H1 (cell line): ENCODE measurements at regions not wholly inside any gene's neighbourhood (a gene's known extent, or its start where the extent isn't known, plus 50 kb on each side); places are given as distances from the start of the nearest gene placed in this dataset.

ENCODE experiments used
- CTCF ChIA-PET: fragments of 300-600 bp; sonication (Branson Sonifier 250); formaldehyde crosslinking; loops from one replicate; lab custom pipeline; 2021; ENCODE audit not compliant: partially characterized antibody; lab: Charles Lee
- POLR2A ChIA-PET: fragments of 300-600 bp; sonication (Branson Sonifier 250); formaldehyde crosslinking; loops from one replicate; lab custom pipeline; 2021; ENCODE audit warnings: inconsistent platforms; ENCODE audit not compliant: partially characterized antibody; lab: Charles Lee
- DNase-seq, 2 experiments: peaks; one replicate each; pipeline versions ENCODE4 v3.0.0 to v3.0.0-alpha.2; 2010 to 2022; ENCODE audit warnings: low spot score in 2 of 2, low read depth in 1 of 2, mixed read lengths in 1 of 2
- FAIRE-seq: peaks from 2 replicates; lab custom pipeline; 2011; peaks lifted over from hg19 to GRCh38; lab: Jason Lieb, UNC
- H2AFZ ChIP-seq: 2 replicates; pipeline ENCODE4 v1.8.1; 2012; ENCODE audit warnings: low read length, inconsistent platforms
- H2AK5ac ChIP-seq: 2 replicates; pipeline ENCODE4 v1.6.1; 2013; ENCODE audit warnings: low read depth, low read length
- H2BK120ac ChIP-seq: replicated peaks from 2 replicates; pipeline ENCODE3; 2013; ENCODE audit warnings: low read depth, low read length, inconsistent platforms
- H2BK12ac ChIP-seq: 2 replicates; pipeline ENCODE4 v1.6.1; 2013; ENCODE audit warnings: low read depth, low read length
- H2BK15ac ChIP-seq: 2 replicates; pipeline ENCODE4 v1.6.1; 2013; ENCODE audit warnings: low read length
- H2BK20ac ChIP-seq: 2 replicates; pipeline ENCODE4 v1.6.1; 2013; ENCODE audit warnings: low read length
- H2BK5ac ChIP-seq: 2 replicates; pipeline ENCODE4 v1.6.1; 2013; ENCODE audit warnings: low read depth, low read length
- H3K14ac ChIP-seq: 2 replicates; pipeline ENCODE4 v1.6.1; 2013; ENCODE audit warnings: inconsistent platforms; ENCODE audit not compliant: insufficient read length
- H3K18ac ChIP-seq: 2 replicates; pipeline ENCODE4 v1.6.1; 2013; ENCODE audit warnings: low read length; ENCODE audit errors: extremely low read depth
- H3K23ac ChIP-seq: 2 replicates; pipeline ENCODE4 v1.6.1; 2013; ENCODE audit warnings: inconsistent platforms; ENCODE audit not compliant: insufficient read length
- H3K23me2 ChIP-seq: 2 replicates; pipeline ENCODE4 v1.6.1; 2013; ENCODE audit warnings: low read depth, low read length
- H3K27ac ChIP-seq: 2 replicates; pipeline ENCODE4 v1.6.1; 2011; ENCODE audit warnings: low read depth, low read length, inconsistent platforms
- H3K27me3 ChIP-seq, 4 experiments: replicated peaks in 1 of 4; 1 replicate in 1 of 4; 2 replicates in 3 of 4; pipeline versions ENCODE4 v1.6.1 to v1.8.1; 2011 to 2013; ENCODE audit warnings: low read length in 3 of 4, mild to moderate bottlenecking in 3 of 4, inconsistent platforms in 2 of 4, mixed read lengths in 2 of 4, moderate library complexity in 1 of 4; ENCODE audit not compliant: control insufficient read depth in 3 of 4, insufficient read depth in 3 of 4; ENCODE audit errors: extremely low read depth in 1 of 4
- H3K36me3 ChIP-seq, 4 experiments: 2 replicates each; pipeline versions ENCODE4 v1.6.1 to v1.8.1; 2011 to 2013; ENCODE audit warnings: mild to moderate bottlenecking in 4 of 4, low read length in 3 of 4, moderate library complexity in 2 of 4, control low read depth in 1 of 4, inconsistent platforms in 1 of 4; ENCODE audit not compliant: insufficient read depth in 4 of 4, control insufficient read depth in 2 of 4
- H3K4ac ChIP-seq: replicated peaks from 2 replicates; pipeline ENCODE3; 2013; ENCODE audit warnings: low read length, low read depth, mixed read lengths, inconsistent platforms; ENCODE audit not compliant: insufficient read length
- H3K4me1 ChIP-seq, 4 experiments: replicated peaks in 1 of 4; 1 replicate in 1 of 4; 2 replicates in 3 of 4; pipeline versions ENCODE4 v1.6.1 to v1.8.1; 2011 to 2013; ENCODE audit warnings: low read length in 3 of 4, inconsistent platforms in 2 of 4, mixed read lengths in 1 of 4; ENCODE audit not compliant: insufficient read depth in 4 of 4, control insufficient read depth in 3 of 4
- H3K4me2 ChIP-seq, 2 experiments: 2 replicates each; pipeline versions ENCODE4 v1.6.1 to v1.8.1; 2011 to 2013; ENCODE audit warnings: low read depth in 2 of 2, low read length in 2 of 2, control low read depth in 1 of 2, inconsistent platforms in 1 of 2, mild to moderate bottlenecking in 1 of 2; ENCODE audit not compliant: insufficient read depth in 1 of 2
- H3K4me3 ChIP-seq, 4 experiments: fragments of 200-600, 300-600 bp in 1 of 4; sonication (generic), shearing (Covaris generic), sonication (Bioruptor Twin) in 1 of 4; 2 replicates each; pipeline versions ENCODE4 v1.5.1 to v1.8.1; 2011 to 2016; ENCODE audit warnings: low read length in 4 of 4, low read depth in 3 of 4, control low read depth in 2 of 4, inconsistent platforms in 2 of 4, mild to moderate bottlenecking in 2 of 4, mixed read lengths in 1 of 4, moderate library complexity in 1 of 4; ENCODE audit not compliant: insufficient read depth in 2 of 4; ENCODE audit errors: extremely low read depth in 1 of 4
- H3K56ac ChIP-seq: replicated peaks from 2 replicates; pipeline ENCODE3; 2013; ENCODE audit warnings: low read depth, mild to moderate bottlenecking, mixed read lengths, low read length, inconsistent platforms; ENCODE audit not compliant: insufficient read length
- H3K79me1 ChIP-seq: 2 replicates; pipeline ENCODE4 v1.6.1; 2013; ENCODE audit warnings: low read depth, low read length, control low read depth
- H3K79me2 ChIP-seq, 2 experiments: 2 replicates each; pipeline versions ENCODE4 v1.6.1 to v1.8.1; 2012 to 2013; ENCODE audit warnings: low read length in 2 of 2, mild to moderate bottlenecking in 2 of 2, inconsistent platforms in 1 of 2; ENCODE audit not compliant: insufficient read depth in 2 of 2, control insufficient read depth in 1 of 2
- H3K9ac ChIP-seq, 4 experiments: replicated peaks in 1 of 4; 1 replicate in 1 of 4; 2 replicates in 3 of 4; pipeline versions ENCODE4 v1.6.1 to v1.8.1; 2011 to 2013; ENCODE audit warnings: low read depth in 3 of 4, low read length in 3 of 4, control low read depth in 2 of 4, mild to moderate bottlenecking in 2 of 4, moderate library complexity in 2 of 4, inconsistent platforms in 1 of 4; ENCODE audit errors: extremely low read depth in 1 of 4
- H3K9me3 ChIP-seq, 2 experiments: 2 replicates each; pipeline versions ENCODE4 v1.6.1 to v1.8.1; 2012 to 2013; ENCODE audit warnings: mild to moderate bottlenecking in 2 of 2, moderate library complexity in 2 of 2, control low read depth in 1 of 2, inconsistent platforms in 1 of 2, low read depth in 1 of 2, low read length in 1 of 2, mixed read lengths in 1 of 2; ENCODE audit not compliant: insufficient read depth in 2 of 2
- H4K20me1 ChIP-seq, 2 experiments: replicated peaks in 1 of 2; 2 replicates each; pipeline versions ENCODE3 to v1.8.1; 2011 to 2013; ENCODE audit warnings: inconsistent platforms in 2 of 2, low read length in 2 of 2, mild to moderate bottlenecking in 1 of 2; ENCODE audit not compliant: insufficient read depth in 2 of 2, control insufficient read depth in 1 of 2
- H4K5ac ChIP-seq: 2 replicates; pipeline ENCODE4 v1.6.1; 2013; ENCODE audit warnings: low read length, low read depth, mixed read lengths, inconsistent platforms; ENCODE audit not compliant: insufficient read length
- H4K8ac ChIP-seq: 2 replicates; pipeline ENCODE4 v1.8.0; 2013; ENCODE audit warnings: mild to moderate bottlenecking, moderate library complexity, low read length, inconsistent platforms; ENCODE audit not compliant: insufficient read depth; ENCODE audit errors: extremely low read depth
- H4K91ac ChIP-seq: replicated peaks from 2 replicates; pipeline ENCODE3; 2013; ENCODE audit warnings: low read length, mixed read lengths, inconsistent platforms; ENCODE audit not compliant: insufficient read length
- CHD1 ChIP-seq: IDR thresholded peaks from 2 replicates; pipeline ENCODE4 v1.6.1; 2012; ENCODE audit warnings: low read depth, low read length, improper control_type of control experiment
- FOSL1 ChIP-seq: IDR thresholded peaks from 2 replicates; pipeline ENCODE4 v1.6.1; 2011; ENCODE audit warnings: mild to moderate bottlenecking, low read depth, low read length, moderate library complexity; ENCODE audit not compliant: insufficient read depth
- HDAC2 ChIP-seq, 2 experiments: fragments of 300-600 bp in 1 of 2; sonication (generic) in 1 of 2; IDR thresholded peaks; 2 replicates each; pipeline ENCODE4 v1.6.1; 2011 to 2012; ENCODE audit warnings: low read depth in 2 of 2, low read length in 2 of 2, mild to moderate bottlenecking in 2 of 2, moderate library complexity in 2 of 2, borderline replicate concordance in 1 of 2, inconsistent platforms in 1 of 2
- PHF8 ChIP-seq: fragments of 200-600 bp; sonication (generic); conservative IDR thresholded peaks from 2 replicates; pipeline ENCODE4 v1.7.1; 2012; ENCODE audit warnings: low read depth, mild to moderate bottlenecking, inconsistent platforms, low read length, moderate library complexity
- RFX5 ChIP-seq: IDR thresholded peaks from 2 replicates; pipeline ENCODE4 v1.6.1; 2011; ENCODE audit warnings: low read depth, low read length, improper control_type of control experiment, borderline replicate concordance
- RXRA ChIP-seq: IDR thresholded peaks from 2 replicates; pipeline ENCODE4 v1.6.1; 2011; ENCODE audit warnings: low read depth, mild to moderate bottlenecking, low read length, moderate library complexity; ENCODE audit not compliant: insufficient read depth
- SIRT6 ChIP-seq: IDR thresholded peaks from one replicate; pipeline ENCODE4 v1.7.1; 2012; ENCODE audit warnings: low read length, inconsistent platforms
- SIX5 ChIP-seq: IDR thresholded peaks from 2 replicates; pipeline ENCODE4 v1.6.1; 2011; ENCODE audit warnings: mild to moderate bottlenecking, low read depth, low read length
- SP2 ChIP-seq: IDR thresholded peaks from 2 replicates; pipeline ENCODE4 v1.6.1; 2012; ENCODE audit warnings: mild to moderate bottlenecking, low read length, inconsistent platforms
- YY1 ChIP-seq: IDR thresholded peaks from 2 replicates; pipeline ENCODE4 v1.6.1; 2011; ENCODE audit warnings: low read depth, mild to moderate bottlenecking, low read length
- ZNF274 ChIP-seq: IDR thresholded peaks from 2 replicates; pipeline ENCODE4 v1.7.0; 2012; ENCODE audit warnings: low read length, borderline replicate concordance; ENCODE audit errors: extremely low read depth
- WGBS, 2 experiments: shearing (Covaris generic) in 1 of 2; methylation state at CpG; one replicate each; pipeline versions ENCODE4 v1.1.6 to v1.1.7; 2013 to 2015; ENCODE audit warnings: low lambda C conversion rate in 2 of 2, mixed read lengths in 2 of 2, inconsistent platforms in 1 of 2, low coverage in 1 of 2, missing lambda C conversion rate in 1 of 2; ENCODE audit not compliant: insufficient replicate concordance in 2 of 2, insufficient coverage in 1 of 2, insufficient read length in 1 of 2; ENCODE audit errors: extremely low coverage in 1 of 2, missing lambda C conversion rate in 1 of 2; 5-methylcytosine and 5-hydroxymethylcytosine counted together
- TF ChIP-seq, protein P1 (sequence below), 3 experiments: IDR thresholded peaks; 1 replicate in 2 of 3; 2 replicates in 1 of 3; pipeline versions ENCODE4 v1.5.1 to v1.6.1; 2011; ENCODE audit warnings: low read length in 3 of 3, mild to moderate bottlenecking in 3 of 3, inconsistent platforms in 2 of 3, low read depth in 1 of 3, moderate library complexity in 1 of 3; ENCODE audit not compliant: insufficient read depth in 1 of 3; ENCODE audit errors: control extremely low read depth in 1 of 3

DNA sequence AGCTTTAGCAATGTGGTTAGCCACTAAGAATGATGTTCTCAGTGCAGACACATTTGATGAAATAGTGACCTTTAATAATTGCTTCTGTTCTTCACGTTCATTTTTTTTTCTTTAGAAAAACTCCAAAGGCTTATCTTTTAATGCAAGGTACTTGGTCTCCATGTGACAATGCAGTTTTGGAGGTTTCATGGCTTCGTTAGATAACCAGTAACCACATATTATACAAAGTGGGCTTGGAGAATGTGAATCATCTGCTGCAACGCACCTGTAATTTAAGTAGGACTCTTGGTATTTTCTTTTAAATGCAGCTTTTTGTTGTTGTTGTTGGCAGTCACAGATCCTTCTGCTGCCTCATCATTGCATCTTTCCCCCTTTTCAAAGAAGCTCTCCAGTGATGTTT lies 1606.3 kb downstream of the SUCLG1 start:
- CTCF ChIA-PET, result interaction anchor here (0.7 to 1.3 kb wide), 2 partner anchors 10 to 13 kb away, joined by 3 to 5 read pairs; no protein-coding TSS in a partner anchor
- no peaks in the 10 kb centered on the region for H3K4me1 ChIP-seq
- WGBS, 2 experiments, result 89% methylated on average over 3 of the region's 3 CpGs; no CpG with 5 or more reads in 1 of the 2 experiments
- TF ChIP-seq HDAC2 (IDR thresholded peaks at IDR 0.05; ENCODE audit: borderline replicate concordance in 1 of 2, low read depth in 2 of 2, low read length in 2 of 2) (no peak), CHD1 (no peak), SIX5 (no peak), SIRT6 (no peak), FOSL1 (no peak), RFX5 (no peak), PHF8 (no peak), YY1 (no peak), RXRA (no peak), ZNF274 (no peak), SP2 (no peak)
- TF ChIP-seq, protein P1, sequence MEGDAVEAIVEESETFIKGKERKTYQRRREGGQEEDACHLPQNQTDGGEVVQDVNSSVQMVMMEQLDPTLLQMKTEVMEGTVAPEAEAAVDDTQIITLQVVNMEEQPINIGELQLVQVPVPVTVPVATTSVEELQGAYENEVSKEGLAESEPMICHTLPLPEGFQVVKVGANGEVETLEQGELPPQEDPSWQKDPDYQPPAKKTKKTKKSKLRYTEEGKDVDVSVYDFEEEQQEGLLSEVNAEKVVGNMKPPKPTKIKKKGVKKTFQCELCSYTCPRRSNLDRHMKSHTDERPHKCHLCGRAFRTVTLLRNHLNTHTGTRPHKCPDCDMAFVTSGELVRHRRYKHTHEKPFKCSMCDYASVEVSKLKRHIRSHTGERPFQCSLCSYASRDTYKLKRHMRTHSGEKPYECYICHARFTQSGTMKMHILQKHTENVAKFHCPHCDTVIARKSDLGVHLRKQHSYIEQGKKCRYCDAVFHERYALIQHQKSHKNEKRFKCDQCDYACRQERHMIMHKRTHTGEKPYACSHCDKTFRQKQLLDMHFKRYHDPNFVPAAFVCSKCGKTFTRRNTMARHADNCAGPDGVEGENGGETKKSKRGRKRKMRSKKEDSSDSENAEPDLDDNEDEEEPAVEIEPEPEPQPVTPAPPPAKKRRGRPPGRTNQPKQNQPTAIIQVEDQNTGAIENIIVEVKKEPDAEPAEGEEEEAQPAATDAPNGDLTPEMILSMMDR (IDR thresholded peaks at IDR 0.05; ENCODE audit: control extremely low read depth in 1 of 3, insufficient read depth in 1 of 3, low read depth in 1 of 3, low read length in 3 of 3), result no peak

More for the DNA sequence above, 1606.3 kb downstream of the SUCLG1 start:
- FAIRE-seq (no peak), DNase-seq (no peak)
- no peaks in the 10 kb centered on the region for H4K20me1 ChIP-seq
- no peaks in the 10 kb centered on the region for H3K36me3 ChIP-seq
- no peak overlapping the region for H3K23ac ChIP-seq
- no peak overlapping the region for H3K9ac ChIP-seq
- no peaks in the 10 kb centered on the region for H3K9me3 ChIP-seq
- H2BK20ac ChIP-seq, result no peak overlapping the region
- no peak overlapping the region for H2AFZ ChIP-seq
- H3K27ac ChIP-seq, result no peak overlapping the region
- H2BK5ac ChIP-seq, result no peak overlapping the region
- H3K79me1 ChIP-seq, result no peaks in the 10 kb centered on the region
- H3K56ac ChIP-seq, result no peak overlapping the region
- H4K91ac ChIP-seq, result no peak overlapping the region
- no peak overlapping the region for H3K14ac ChIP-seq
- no peak overlapping the region for H3K18ac ChIP-seq
- POLR2A ChIA-PET, result no interaction called here
- H4K5ac ChIP-seq, result no peak overlapping the region
- H3K4ac ChIP-seq, result no peak overlapping the region
- no peaks in the 10 kb centered on the region for H3K79me2 ChIP-seq
- H3K4me2 ChIP-seq, result no peak overlapping the region
- no peak overlapping the region for H2AK5ac ChIP-seq
- no peak overlapping the region for H2BK15ac ChIP-seq
- H3K4me3 ChIP-seq, result no peak overlapping the region
- H2BK12ac ChIP-seq, result no peak overlapping the region
- no peaks in the 10 kb centered on the region for H3K23me2 ChIP-seq
- H2BK120ac ChIP-seq, result no peak overlapping the region
- H3K27me3 ChIP-seq, result no peaks in the 10 kb centered on the region
- no peak overlapping the region for H4K8ac ChIP-seq
